GM23338 (cell line): ENCODE measurements at regions not wholly inside any gene's neighbourhood (a gene's known extent, or its start where the extent isn't known, plus 50 kb on each side); places are given as distances from the start of the nearest gene placed in this dataset.

Experiments used
- ATAC-seq: fragments of 200-7000 bp; cut with Tn5 transposase; 3 replicates; pipeline ENCODE4 v1.9.1; 2020
- DNase-seq: peaks from one replicate; pipeline ENCODE4 v3.0.0-alpha.2; 2015; ENCODE audit warnings: low spot score
- H2AFZ ChIP-seq: fragments of 200-600 bp; sonication (generic); 2 replicates; pipeline ENCODE4 v1.8.0; 2016; ENCODE audit warnings: antibody characterized with exemption, mild to moderate bottlenecking, moderate library complexity
- H3F3A ChIP-seq: fragments of 200-600 bp; sonication (generic); replicated peaks from 2 replicates; pipeline ENCODE4 v1.8.0; 2017; ENCODE audit warnings: antibody characterized with exemption, mixed run types, low read depth
- H3K27ac ChIP-seq: fragments of 200-600 bp; sonication (generic); 2 replicates; pipeline ENCODE4 v1.6.1; 2016; ENCODE audit warnings: low read depth
- H3K27me3 ChIP-seq: fragments of 200-600 bp; sonication (generic); 2 replicates; pipeline ENCODE4 v1.8.0; 2016; ENCODE audit warnings: mild to moderate bottlenecking, mixed run types, moderate library complexity; ENCODE audit not compliant: insufficient read depth
- H3K36me3 ChIP-seq: fragments of 200-600 bp; sonication (generic); 2 replicates; pipeline ENCODE4 v1.8.0; 2016; ENCODE audit warnings: mild to moderate bottlenecking; ENCODE audit not compliant: insufficient read depth
- H3K4me1 ChIP-seq: fragments of 200-600 bp; sonication (generic); 2 replicates; pipeline ENCODE4 v1.8.0; 2016; ENCODE audit warnings: mild to moderate bottlenecking, moderate library complexity; ENCODE audit not compliant: insufficient read depth
- H3K4me2 ChIP-seq: fragments of 200-600 bp; sonication (generic); 2 replicates; pipeline ENCODE4 v1.7.1; 2017; ENCODE audit warnings: mixed run types
- H3K4me3 ChIP-seq: fragments of 200-600 bp; sonication (generic); 2 replicates; pipeline ENCODE4 v1.6.1; 2016; ENCODE audit warnings: mixed run types
- H3K79me2 ChIP-seq: fragments of 200-600 bp; sonication (generic); replicated peaks from 2 replicates; pipeline ENCODE4 v1.8.0; 2017; ENCODE audit warnings: mild to moderate bottlenecking; ENCODE audit not compliant: insufficient read depth
- H3K9me2 ChIP-seq: fragments of 200-600 bp; sonication (generic); 2 replicates; pipeline ENCODE4 v1.8.0; 2017; ENCODE audit not compliant: insufficient read depth
- H4K20me1 ChIP-seq: fragments of 200-600 bp; sonication (generic); replicated peaks from 2 replicates; pipeline ENCODE4 v1.8.0; 2017; ENCODE audit warnings: mild to moderate bottlenecking; ENCODE audit not compliant: insufficient read depth
- H3K27ac Mint-ChIP-seq: 2 replicates; pipeline ENCODE4 v1.8.0; 2020; ENCODE audit warnings: inconsistent platforms, mild to moderate bottlenecking, moderate library complexity, mixed read lengths
- H3K27me3 Mint-ChIP-seq: 3 replicates; pipeline ENCODE4 v1.8.0; 2022; ENCODE audit warnings: low read depth, mild to moderate bottlenecking, moderate library complexity, mixed read lengths, inconsistent platforms; ENCODE audit not compliant: insufficient read depth, poor library complexity
- H3K36me3 Mint-ChIP-seq: 3 replicates; pipeline ENCODE4 v1.8.0; 2021; ENCODE audit warnings: low read depth, mild to moderate bottlenecking, inconsistent platforms, moderate library complexity, mixed read lengths
- H3K4me1 Mint-ChIP-seq: 3 replicates; pipeline ENCODE4 v1.8.0; 2020; ENCODE audit warnings: mild to moderate bottlenecking, inconsistent platforms, mixed read lengths
- H3K4me3 Mint-ChIP-seq: 3 replicates; pipeline ENCODE4 v1.8.0; 2021; ENCODE audit warnings: moderate library complexity, mild to moderate bottlenecking, inconsistent platforms, mixed read lengths
- H3K9me3 Mint-ChIP-seq: 3 replicates; pipeline ENCODE4 v1.8.0; 2020; ENCODE audit warnings: moderate library complexity, mild to moderate bottlenecking, inconsistent platforms, mixed read lengths
- ETS1 ChIP-seq: IDR thresholded peaks from 2 replicates; pipeline ENCODE4 v1.6.1; 2016; ENCODE audit warnings: antibody characterized with exemption
- JUNB ChIP-seq: IDR thresholded peaks from one replicate; pipeline ENCODE4 v1.6.1; 2016; ENCODE audit warnings: antibody characterized with exemption; ENCODE audit not compliant: unreplicated experiment
- NANOG ChIP-seq: IDR thresholded peaks from 2 replicates; pipeline ENCODE4 v1.6.1; 2016; ENCODE audit warnings: antibody characterized with exemption, borderline replicate concordance
- REST ChIP-seq: IDR thresholded peaks from one replicate; pipeline ENCODE4 v1.6.1; 2018; ENCODE audit warnings: antibody characterized with exemption; ENCODE audit not compliant: unreplicated experiment
- STAT1 ChIP-seq: IDR thresholded peaks from one replicate; pipeline ENCODE4 v1.6.1; 2016; ENCODE audit warnings: antibody characterized with exemption; ENCODE audit not compliant: unreplicated experiment
- ZNF462 ChIP-seq: fragments of 250-450 bp; sonication (Bioruptor Pico); IDR thresholded peaks from 2 replicates; pipeline ENCODE4 v1.5.0; 2020; ENCODE audit warnings: mild to moderate bottlenecking, moderate library complexity

- TF ChIP-seq ZNF462 (CRISPR knock-in tag) (no peak), NANOG (no peak)
These were observed 204.6 kb upstream of the ANXA10 start (continued) for GRCh38 chr4:167887726-167888125.

- Histone ChIP-seq H3K4me2 (no peak overlapping the region), H3K27ac (no peak overlapping the region), H3F3A (no peaks in the 10 kb centered on the region), H4K20me1 (no peaks in the 10 kb centered on the region), H2AFZ (no peak overlapping the region), H3K4me1 (no peaks in the 10 kb centered on the region), H3K79me2 (no peaks in the 10 kb centered on the region), H3K36me3 (no peaks in the 10 kb centered on the region), H3K4me3 (no peak overlapping the region), H3K9me2 (no peaks in the 10 kb centered on the region), H3K27me3 (no peaks in the 10 kb centered on the region)
- ATAC-seq (no peak), DNase-seq (no peak)
- H3K9me3 Mint-ChIP-seq = peaks cover 28% of the 10 kb centered on the region
- peaks cover 20% of the 10 kb centered on the region for H3K36me3 Mint-ChIP-seq
- H3K27me3 Mint-ChIP-seq = no peaks in the 10 kb centered on the region
- no peak overlapping the region for H3K4me3 Mint-ChIP-seq
- peaks cover 6% of the 10 kb centered on the region for H3K4me1 Mint-ChIP-seq
- H3K27ac Mint-ChIP-seq = no peak overlapping the region
- TF ChIP-seq REST (no peak), NANOG (no peak), JUNB (no peak), ETS1 (no peak), STAT1 (no peak)
These were observed 202.1 kb upstream of the ANXA10 start for GRCh38 chr4:167890226-167890625.
